GM12874 (cell line): ENCODE measurements at regions not wholly inside any gene's neighbourhood (a gene's known extent, or its start where the extent isn't known, plus 50 kb on each side); places are given as distances from the start of the nearest gene placed in this dataset.

Experiments
- CTCF ChIP-seq: IDR thresholded peaks from 2 replicates; pipeline ENCODE4 v1.5.1; 2011; ENCODE audit warnings: low read depth, mild to moderate bottlenecking, control low read depth, low read length, moderate library complexity; ENCODE audit not compliant: insufficient read depth

- no peak for TF ChIP-seq CTCF
These were observed 59.0 kb downstream of the RPS29 start for GRCh38 chr14:49527221-49527620.

GRCh38 chr14:49526101-49526500 lies 60.1 kb downstream of the RPS29 start:
- no peak for TF ChIP-seq CTCF

GRCh38 chr14:49516286-49516685 lies 69.9 kb downstream of the RPS29 start:
- TF ChIP-seq CTCF = no peak

- TF ChIP-seq CTCF = no peak
These were observed 73.6 kb downstream of the RPS29 start for GRCh38 chr14:49512571-49512970.

- no peak for TF ChIP-seq CTCF
These were observed 74.0 kb downstream of the RPS29 start for GRCh38 chr14:49512147-49512551.

- no peak for TF ChIP-seq CTCF
These were observed 78.1 kb downstream of the RPS29 start for GRCh38 chr14:49508124-49508523.

- no peak for TF ChIP-seq CTCF
These were observed 79.5 kb downstream of the RPS29 start for GRCh38 chr14:49506650-49507049.
